Astrocyte of the spinal cord (primary cell): ENCODE measurements at regions not wholly inside any gene's neighbourhood (a gene's known extent, or its start where the extent isn't known, plus 50 kb on each side); places are given as distances from the start of the nearest gene placed in this dataset.

Source experiments
- DNase-seq: peaks from one replicate; pipeline ENCODE4 v3.0.0; 2011; ENCODE audit warnings: low read depth, low spot score
- H3K4me3 ChIP-seq: 2 replicates; pipeline ENCODE4 v1.5.1; 2011; ENCODE audit warnings: low read depth, mild to moderate bottlenecking, low read length, moderate library complexity
- CTCF ChIP-seq: IDR thresholded peaks from 2 replicates; pipeline ENCODE4 v1.5.1; 2012; ENCODE audit warnings: low read depth, mild to moderate bottlenecking, low read length, inconsistent platforms
- in situ Hi-C: cut with HindIII; loops from 2 replicates; pipeline ENCODE4 v1.10.0; 2017; ENCODE audit warnings: low sequenced_read_pairs

GRCh38 chr6:169831450-169832246, 80.2 kb downstream of the ERMARD start:
- peak; percentile 46 for DNase-seq
- TF ChIP-seq CTCF: peak; percentile 88
- H3K4me3 ChIP-seq: no peak overlapping the region
- in situ Hi-C loops: no loop called here
